Stomach (tissue), 4 donors: ENCODE measurements at regions not wholly inside any gene's neighbourhood (a gene's known extent, or its start where the extent isn't known, plus 50 kb on each side); places are given as distances from the start of the nearest gene placed in this dataset.

Experiments used
- CTCF ChIP-seq, 7 experiments: fragments of 450-650 bp in 4 of 7; fragments of 200-600 bp in 3 of 7; sonication (generic) in 3 of 7; IDR thresholded peaks; one replicate each; pipeline ENCODE4 v1.5.1; 2016 to 2019; ENCODE audit warnings: antibody characterized with exemption in 7 of 7, control low read depth in 2 of 7, mild to moderate bottlenecking in 1 of 7
- EP300 ChIP-seq: sonication (generic); formaldehyde crosslinking; IDR thresholded peaks from one replicate; pipeline ENCODE4 v1.6.1; 2017; ENCODE audit warnings: antibody characterized with exemption
- POLR2AphosphoS5 ChIP-seq, 3 donors: sonication (generic); formaldehyde crosslinking; IDR thresholded peaks; one replicate each; pipeline ENCODE4 v1.6.1; 2016; ENCODE audit warnings: antibody characterized with exemption in 3 of 3

GRCh38 chr11:70614034-70614681 is 215.8 kb downstream of the CTTN start:
- no peak for TF ChIP-seq CTCF (IDR thresholded peaks at IDR 0.05)
- TF ChIP-seq EP300: no peak
- TF ChIP-seq POLR2AphosphoS5 (IDR thresholded peaks at IDR 0.05): no peak
